OCI-LY1 (cell line): ENCODE measurements at regions not wholly inside any gene's neighbourhood (a gene's known extent, or its start where the extent isn't known, plus 50 kb on each side); places are given as distances from the start of the nearest gene placed in this dataset.

ENCODE experiments used
- CTCF ChIP-seq: fragments of 200-600 bp; sonication (generic), shearing (Covaris generic); IDR thresholded peaks from 2 replicates; pipeline ENCODE4 v1.5.1; 2017; ENCODE audit warnings: mild to moderate bottlenecking, antibody characterized with exemption, low read length, moderate library complexity, mixed read lengths
- EZH2 ChIP-seq: fragments of 200-600 bp; sonication (generic), shearing (Covaris generic); IDR thresholded peaks from 2 replicates; pipeline ENCODE4 v1.8.0; 2017; ENCODE audit warnings: borderline replicate concordance, mixed run types, mild to moderate bottlenecking, antibody characterized with exemption, low read length, moderate library complexity, mixed read lengths

- no peak for TF ChIP-seq CTCF
- TF ChIP-seq EZH2, result no peak
Measured at GRCh38 chr2:217661378-217661777, 341.4 kb downstream of the TNS1 start.
